SK-N-SH treated with all-trans-retinoic acid at 6 μM for 48 hours (cell line): ENCODE measurements at regions not wholly inside any gene's neighbourhood (a gene's known extent, or its start where the extent isn't known, plus 50 kb on each side); places are given as distances from the start of the nearest gene placed in this dataset.

Source experiments
- ATAC-seq: fragments of 200-7000 bp; cut with Tn5 transposase; 3 replicates; pipeline ENCODE4 v1.9.1; 2020; ENCODE audit warnings: mild to moderate bottlenecking, moderate library complexity
- ARNTL ChIP-seq: fragments of 450-650 bp; formaldehyde crosslinking; IDR thresholded peaks from 2 replicates; pipeline ENCODE4 v1.5.0; 2020; ENCODE audit warnings: low read depth, mild to moderate bottlenecking, moderate library complexity, borderline replicate concordance
- BACH2 ChIP-seq: fragments of 250-450 bp; sonication (Bioruptor Pico); IDR thresholded peaks from 2 replicates; pipeline ENCODE4 v1.9.0; 2021; ENCODE audit warnings: mild to moderate bottlenecking, borderline replicate concordance
- CSDC2 ChIP-seq: fragments of 250-450 bp; sonication (Bioruptor Pico); IDR thresholded peaks from 2 replicates; pipeline ENCODE4 v1.5.0; 2020; ENCODE audit warnings: mild to moderate bottlenecking, moderate library complexity
- CSRNP3 ChIP-seq: fragments of 250-450 bp; sonication (Bioruptor Pico); IDR thresholded peaks from 2 replicates; pipeline ENCODE4 v1.5.1; 2021; ENCODE audit warnings: mild to moderate bottlenecking, moderate library complexity
- ESRRG ChIP-seq: fragments of 250-450 bp; sonication (Bioruptor Pico); IDR thresholded peaks from 2 replicates; pipeline ENCODE4 v1.6.1; 2021; ENCODE audit warnings: mild to moderate bottlenecking
- GLIS3 ChIP-seq: fragments of 250-450 bp; sonication (Bioruptor Pico); IDR thresholded peaks from 2 replicates; pipeline ENCODE4 v1.5.0; 2020; ENCODE audit warnings: mild to moderate bottlenecking, moderate library complexity
- ISL1 ChIP-seq: fragments of 250-450 bp; sonication (Bioruptor Pico); IDR thresholded peaks from 2 replicates; pipeline ENCODE4 v2.1.2; 2022; ENCODE audit warnings: mild to moderate bottlenecking, moderate library complexity
- OSR1 ChIP-seq: fragments of 250-450 bp; sonication (Bioruptor Pico); IDR thresholded peaks from 2 replicates; pipeline ENCODE4 v1.8.0; 2022; ENCODE audit warnings: moderate library complexity, mild to moderate bottlenecking, inconsistent platforms
- PATZ1 ChIP-seq: fragments of 250-450 bp; sonication (Bioruptor Pico); IDR thresholded peaks from 2 replicates; pipeline ENCODE4 v1.8.0; 2020; ENCODE audit warnings: mild to moderate bottlenecking, moderate library complexity, borderline replicate concordance
- SNAI2 ChIP-seq: fragments of 250-450 bp; sonication (Bioruptor Pico); IDR thresholded peaks from 2 replicates; pipeline ENCODE4 v1.5.0; 2020; ENCODE audit warnings: mild to moderate bottlenecking, moderate library complexity
- TCF4 ChIP-seq: fragments of 250-450 bp; sonication (Bioruptor Pico); IDR thresholded peaks from 2 replicates; pipeline ENCODE4 v1.8.0; 2021; ENCODE audit warnings: mild to moderate bottlenecking, moderate library complexity, borderline replicate concordance
- TOX ChIP-seq: fragments of 250-450 bp; sonication (Bioruptor Pico); IDR thresholded peaks from 2 replicates; pipeline ENCODE4 v1.8.0; 2021; ENCODE audit warnings: mild to moderate bottlenecking, moderate library complexity, borderline replicate concordance
- TSHZ2 ChIP-seq: fragments of 250-450 bp; sonication (Bioruptor Pico); IDR thresholded peaks from 2 replicates; pipeline ENCODE4 v1.5.0; 2020; ENCODE audit warnings: mild to moderate bottlenecking, moderate library complexity
- ZC3H10 ChIP-seq: fragments of 250-450 bp; sonication (Bioruptor Pico); IDR thresholded peaks from 2 replicates; pipeline ENCODE4 v1.5.1; 2021; ENCODE audit warnings: mild to moderate bottlenecking, moderate library complexity
- ZFP30 ChIP-seq: fragments of 450-650 bp; formaldehyde crosslinking; IDR thresholded peaks from 2 replicates; pipeline ENCODE4 v1.5.0; 2022; ENCODE audit warnings: mild to moderate bottlenecking, moderate library complexity
- ZNF565 ChIP-seq: fragments of 450-650 bp; formaldehyde crosslinking; conservative IDR thresholded peaks from 2 replicates; pipeline ENCODE4 v1.5.0; 2020; ENCODE audit warnings: low read depth, mild to moderate bottlenecking, moderate library complexity
- ZNF70 ChIP-seq: fragments of 450-650 bp; formaldehyde crosslinking; IDR thresholded peaks from 2 replicates; pipeline ENCODE4 v1.5.0; 2020; ENCODE audit warnings: mild to moderate bottlenecking, moderate library complexity
- ZNF8 ChIP-seq: fragments of 450-650 bp; formaldehyde crosslinking; IDR thresholded peaks from 2 replicates; pipeline ENCODE4 v1.5.0; 2020; ENCODE audit warnings: mild to moderate bottlenecking, moderate library complexity
- TF ChIP-seq, protein P1 (sequence below): fragments of 250-450 bp; sonication (Bioruptor Pico); IDR thresholded peaks from 2 replicates; pipeline ENCODE4 v1.5.1; 2020; ENCODE audit warnings: low read depth, mild to moderate bottlenecking, moderate library complexity
- TF ChIP-seq, protein P2 (sequence below): fragments of 250-450 bp; sonication (Bioruptor Pico); IDR thresholded peaks from 2 replicates; pipeline ENCODE4 v1.8.0; 2021; ENCODE audit warnings: low read depth, mild to moderate bottlenecking, moderate library complexity, borderline replicate concordance

GRCh38 chr2:7906431-7906830 is 775.4 kb upstream of the ID2 start:
- TF ChIP-seq ISL1 (CRISPR knock-in tag) (no peak), PATZ1 (CRISPR knock-in tag) (no peak), ESRRG (no peak), GLIS3 (CRISPR knock-in tag) (no peak), TSHZ2 (CRISPR knock-in tag) (no peak)
- TF ChIP-seq, protein P1, sequence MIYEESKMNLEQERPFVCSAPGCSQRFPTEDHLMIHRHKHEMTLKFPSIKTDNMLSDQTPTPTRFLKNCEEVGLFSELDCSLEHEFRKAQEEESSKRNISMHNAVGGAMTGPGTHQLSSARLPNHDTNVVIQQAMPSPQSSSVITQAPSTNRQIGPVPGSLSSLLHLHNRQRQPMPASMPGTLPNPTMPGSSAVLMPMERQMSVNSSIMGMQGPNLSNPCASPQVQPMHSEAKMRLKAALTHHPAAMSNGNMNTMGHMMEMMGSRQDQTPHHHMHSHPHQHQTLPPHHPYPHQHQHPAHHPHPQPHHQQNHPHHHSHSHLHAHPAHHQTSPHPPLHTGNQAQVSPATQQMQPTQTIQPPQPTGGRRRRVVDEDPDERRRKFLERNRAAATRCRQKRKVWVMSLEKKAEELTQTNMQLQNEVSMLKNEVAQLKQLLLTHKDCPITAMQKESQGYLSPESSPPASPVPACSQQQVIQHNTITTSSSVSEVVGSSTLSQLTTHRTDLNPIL (CRISPR knock-in tag): no peak
- TF ChIP-seq, protein P2, sequence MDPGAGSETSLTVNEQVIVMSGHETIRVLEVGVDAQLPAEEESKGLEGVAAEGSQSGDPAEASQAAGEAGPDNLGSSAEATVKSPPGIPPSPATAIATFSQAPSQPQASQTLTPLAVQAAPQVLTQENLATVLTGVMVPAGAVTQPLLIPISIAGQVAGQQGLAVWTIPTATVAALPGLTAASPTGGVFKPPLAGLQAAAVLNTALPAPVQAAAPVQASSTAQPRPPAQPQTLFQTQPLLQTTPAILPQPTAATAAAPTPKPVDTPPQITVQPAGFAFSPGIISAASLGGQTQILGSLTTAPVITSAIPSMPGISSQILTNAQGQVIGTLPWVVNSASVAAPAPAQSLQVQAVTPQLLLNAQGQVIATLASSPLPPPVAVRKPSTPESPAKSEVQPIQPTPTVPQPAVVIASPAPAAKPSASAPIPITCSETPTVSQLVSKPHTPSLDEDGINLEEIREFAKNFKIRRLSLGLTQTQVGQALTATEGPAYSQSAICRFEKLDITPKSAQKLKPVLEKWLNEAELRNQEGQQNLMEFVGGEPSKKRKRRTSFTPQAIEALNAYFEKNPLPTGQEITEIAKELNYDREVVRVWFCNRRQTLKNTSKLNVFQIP (CRISPR knock-in tag): no peak
- TF ChIP-seq, all 23 proteins: peak for 0
- no peak for ATAC-seq

DNA sequence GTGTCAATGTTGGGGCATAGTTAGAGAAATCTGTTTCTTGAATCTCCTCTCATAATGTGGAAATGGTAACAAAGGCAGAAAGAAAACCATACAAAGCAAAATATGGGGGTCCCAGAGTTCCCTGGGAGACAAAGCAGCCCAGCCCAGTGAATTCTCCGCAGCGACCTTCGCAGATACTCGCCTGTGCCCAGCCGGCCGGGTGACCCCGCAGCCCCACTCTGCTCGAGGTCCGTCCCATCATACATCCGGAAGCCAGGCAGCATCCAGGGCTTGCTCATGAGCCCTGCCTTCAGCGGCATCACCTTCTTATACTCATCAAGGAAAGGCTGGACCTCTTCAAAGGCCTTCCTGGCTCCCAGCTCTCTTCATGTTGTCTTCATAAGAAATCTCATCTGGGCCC is 774.8 kb upstream of the ID2 start:
- no peak for ATAC-seq
- TF ChIP-seq OSR1 (CRISPR knock-in tag) (no peak), TOX (CRISPR knock-in tag) (no peak), ZC3H10 (CRISPR knock-in tag) (no peak), ZFP30 (CRISPR knock-in tag) (no peak), CSDC2 (CRISPR knock-in tag) (no peak), GLIS3 (CRISPR knock-in tag) (no peak), ZNF565 (CRISPR knock-in tag) (no peak), PATZ1 (CRISPR knock-in tag) (no peak), ZNF8 (CRISPR knock-in tag) (no peak), SNAI2 (CRISPR knock-in tag) (no peak), ISL1 (CRISPR knock-in tag) (no peak), ARNTL (CRISPR knock-in tag) (no peak), TCF4 (CRISPR knock-in tag) (no peak), ZNF70 (CRISPR knock-in tag) (no peak), CSRNP3 (CRISPR knock-in tag) (no peak), BACH2 (CRISPR knock-in tag) (no peak)
- TF ChIP-seq, protein P2 (CRISPR knock-in tag): no peak
